Erythroblast (primary cell): ENCODE measurements at regions not wholly inside any gene's neighbourhood (a gene's known extent, or its start where the extent isn't known, plus 50 kb on each side); places are given as distances from the start of the nearest gene placed in this dataset.

Experiments
- GATA1 ChIP-seq: IDR thresholded peaks from 2 replicates; pipeline ENCODE4 v1.6.1; 2011; ENCODE audit warnings: low read depth, mild to moderate bottlenecking, control low read depth, low read length, moderate library complexity
- POLR2A ChIP-seq: IDR thresholded peaks from 2 replicates; pipeline ENCODE4 v1.6.1; 2011; ENCODE audit warnings: mild to moderate bottlenecking, low read length

GRCh38 chr1:67551375-67551774, 121.2 kb upstream of the SERBP1 start:
- TF ChIP-seq POLR2A (no peak), GATA1 (no peak)
